ENCODE measurements at regions not wholly inside any gene's neighbourhood (a gene's known extent, or its start where the extent isn't known, plus 50 kb on each side); places are given as distances from the start of the nearest gene placed in this dataset.

- Histone ChIP-seq H2AK9ac (replicated peaks; ENCODE audit: low read depth, low read length, poor library complexity) (no peak overlapping the region), H3K4me1 (ENCODE audit: control insufficient read depth, insufficient read depth, low read length) (no peaks in the 10 kb centered on the region), H2BK20ac (ENCODE audit: low read depth, low read length) (no peak overlapping the region), H2BK15ac (ENCODE audit: low read depth, low read length) (no peak overlapping the region), H3K4ac (ENCODE audit: low read depth, low read length) (no peak overlapping the region), H3K9ac (ENCODE audit: low read depth, low read length) (no peak overlapping the region), H3K23ac (ENCODE audit: low read depth, low read length) (no peak overlapping the region), H4K5ac (ENCODE audit: low read depth, low read length) (no peak overlapping the region), H3K56ac (ENCODE audit: extremely low read depth, insufficient read depth, low read length) (no peak overlapping the region), H3K36me3 (ENCODE audit: control insufficient read depth, insufficient read depth, low read length) (no peaks in the 10 kb centered on the region), H2AK5ac (ENCODE audit: low read depth, low read length) (no peak overlapping the region), H3K4me2 (ENCODE audit: low read depth, low read length) (no peak overlapping the region), H3K18ac (ENCODE audit: low read depth, low read length) (no peak overlapping the region), H3K79me1 (ENCODE audit: low read depth in 1 of 2, low read length in 2 of 2) (no peaks in the 10 kb centered on the region), H4K20me1 (ENCODE audit: insufficient read depth, low read length) (no peaks in the 10 kb centered on the region), H4K91ac (ENCODE audit: insufficient read depth, low read depth, low read length) (no peak overlapping the region), H2BK120ac (ENCODE audit: low read depth, low read length) (no peak overlapping the region), H3K4me3 (ENCODE audit: insufficient read depth, low read depth, low read length) (no peak overlapping the region), H2AFZ (replicated peaks; ENCODE audit: low read length, poor library complexity) (no peak overlapping the region), H4K8ac (ENCODE audit: low read depth in 2 of 2, low read length in 2 of 2) (no peak overlapping the region), H3K9me3 (ENCODE audit: control insufficient read depth, insufficient read depth, low read length) (peaks cover 25% of the 10 kb centered on the region), H2BK5ac (ENCODE audit: low read depth, low read length, poor library complexity, severe bottlenecking) (no peak overlapping the region), H3K27ac (ENCODE audit: insufficient read depth, low read length) (no peak overlapping the region), H3K14ac (replicated peaks; ENCODE audit: low read depth, low read length) (no peak overlapping the region), H3K27me3 (ENCODE audit: control insufficient read depth, insufficient read depth, low read length) (no peaks in the 10 kb centered on the region; the same call in none of the 2 replicates), H3K9me1 (ENCODE audit: insufficient read depth, low read length) (no peaks in the 10 kb centered on the region)
- ATAC-seq (ENCODE audit: low read depth) (no peak), DNase-seq (no peak)
- intact Hi-C loops (cut with micrococcal nuclease) (no loop called here), dilution Hi-C loops (cut with HindIII; ENCODE audit: low sequenced_read_pairs, unreplicated experiment) (no loop called here), in situ Hi-C loops (cut with MboI; ENCODE audit: low sequenced_read_pairs) (no loop called here)
- TF ChIP-seq RFX5 (IDR thresholded peaks at IDR 0.05; ENCODE audit: low read depth, low read length) (no peak), RAD21 (IDR thresholded peaks at IDR 0.05; ENCODE audit: low read length) (no peak), CEBPB (IDR thresholded peaks at IDR 0.05; ENCODE audit: low read depth, low read length) (no peak), BHLHE40 (IDR thresholded peaks at IDR 0.05; ENCODE audit: low read depth, low read length) (no peak)
- no TSS peak for BruUV-seq (replicated peaks)
- ChIA-PET CTCF (no interaction called here), POLR2A (ENCODE audit: unreplicated experiment) (no interaction called here)
- WGBS, 2 experiments (ENCODE audit: extremely low coverage in 2 of 2, insufficient read length in 1 of 2) = no CpG with 5 or more reads among the region's 2 CpGs
These were observed 53.4 kb upstream of the GJB6 start for GRCh38 chr13:20285530-20285929.
